MCF 10A (cell line): ENCODE measurements at regions not wholly inside any gene's neighbourhood (a gene's known extent, or its start where the extent isn't known, plus 50 kb on each side); places are given as distances from the start of the nearest gene placed in this dataset.

Source experiments
- BruUV-seq: library from RNA; stranded (reverse); fragments of 400-500 nt; replicated peaks from 2 replicates; lab custom pipeline; 2021; lab: Mats Ljungman, UMichigan
- CTCF ChIA-PET: fragments of 300-600 bp; sonication (Branson Sonifier 250); formaldehyde crosslinking; extraction: SDS; loops from one replicate; lab custom pipeline; 2021; ENCODE audit warnings: antibody characterized with exemption, inconsistent platforms; lab: Yijun Ruan, JAX
- POLR2A ChIA-PET: fragments of 300-600, 350-650 bp; sonication (Branson Sonifier 250); formaldehyde crosslinking; extraction: SDS; loops from one replicate; lab custom pipeline; 2020; ENCODE audit warnings: antibody characterized with exemption, inconsistent platforms; lab: Yijun Ruan, JAX
- DNase-seq: peaks from one replicate; pipeline ENCODE4 v3.0.0-alpha.2; 2018; ENCODE audit not compliant: unreplicated experiment
- H3K27ac Mint-ChIP-seq: one replicate; pipeline ENCODE4 v1.8.0; 2022; ENCODE audit warnings: mild to moderate bottlenecking, low read depth, mixed read lengths; ENCODE audit not compliant: unreplicated experiment
- H3K27me3 Mint-ChIP-seq: one replicate; pipeline ENCODE4 v1.8.0; 2022; ENCODE audit warnings: mixed read lengths; ENCODE audit not compliant: insufficient read depth, unreplicated experiment
- H3K36me3 Mint-ChIP-seq: one replicate; pipeline ENCODE4 v1.8.0; 2022; ENCODE audit warnings: mild to moderate bottlenecking, moderate library complexity, mixed read lengths; ENCODE audit not compliant: insufficient read depth, unreplicated experiment
- H3K4me1 Mint-ChIP-seq: one replicate; pipeline ENCODE4 v1.8.0; 2022; ENCODE audit warnings: mixed read lengths; ENCODE audit not compliant: insufficient read depth, unreplicated experiment
- H3K4me3 Mint-ChIP-seq: one replicate; pipeline ENCODE4 v1.8.0; 2022; ENCODE audit warnings: mild to moderate bottlenecking, moderate library complexity, mixed read lengths; ENCODE audit not compliant: unreplicated experiment
- H3K9me3 Mint-ChIP-seq: one replicate; pipeline ENCODE4 v1.8.0; 2022; ENCODE audit warnings: mixed read lengths; ENCODE audit not compliant: unreplicated experiment
- intact Hi-C: fragments of 100-400 bp; cut with micrococcal nuclease; formaldehyde crosslinking; loops from 2 replicates; pipeline ENCODE4 v1.14.1; 2022
- TF ChIP-seq, protein P1 (sequence below): fragments of 200-600 bp; IDR thresholded peaks from one replicate; pipeline ENCODE4 v1.8.0; 2022; ENCODE audit warnings: antibody characterized with exemption, mild to moderate bottlenecking; ENCODE audit not compliant: unreplicated experiment

DNA sequence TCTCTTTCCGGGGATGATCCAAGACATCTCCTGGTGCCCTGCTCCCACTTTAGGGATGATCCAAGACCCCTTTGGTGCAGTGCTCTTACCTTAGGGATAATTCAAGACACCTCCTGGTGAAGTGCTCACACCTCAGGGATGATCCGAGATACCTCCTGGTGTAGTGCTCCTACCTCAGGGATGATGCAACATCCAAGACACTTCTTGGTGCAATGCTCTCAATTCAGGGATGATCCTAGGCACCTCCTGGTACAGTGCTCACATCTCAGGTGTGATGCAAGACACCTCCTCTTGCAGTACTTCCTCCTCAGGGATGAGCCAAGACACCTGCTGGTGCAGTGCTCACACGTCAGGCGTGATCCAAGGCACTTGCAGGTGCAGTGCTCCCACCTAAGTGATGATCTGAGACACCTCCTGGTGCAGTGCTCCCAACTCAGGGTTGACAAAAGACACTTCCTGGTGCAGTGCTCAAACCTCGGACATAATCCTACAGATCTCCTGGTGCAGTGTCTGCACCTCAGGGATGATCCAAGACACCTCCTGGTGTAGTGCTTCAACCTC lies 122.3 kb downstream of the ASB1 start:
- Mint-ChIP-seq H3K4me3 (no peak overlapping the region), H3K27ac (no peak overlapping the region), H3K4me1 (no peaks in the 10 kb centered on the region), H3K9me3 (peaks cover 7% of the 10 kb centered on the region), H3K27me3 (no peaks in the 10 kb centered on the region), H3K36me3 (no peaks in the 10 kb centered on the region)
- ChIA-PET POLR2A (no interaction called here), CTCF (no interaction called here)
- no TSS peak for BruUV-seq
- TF ChIP-seq, protein P1, sequence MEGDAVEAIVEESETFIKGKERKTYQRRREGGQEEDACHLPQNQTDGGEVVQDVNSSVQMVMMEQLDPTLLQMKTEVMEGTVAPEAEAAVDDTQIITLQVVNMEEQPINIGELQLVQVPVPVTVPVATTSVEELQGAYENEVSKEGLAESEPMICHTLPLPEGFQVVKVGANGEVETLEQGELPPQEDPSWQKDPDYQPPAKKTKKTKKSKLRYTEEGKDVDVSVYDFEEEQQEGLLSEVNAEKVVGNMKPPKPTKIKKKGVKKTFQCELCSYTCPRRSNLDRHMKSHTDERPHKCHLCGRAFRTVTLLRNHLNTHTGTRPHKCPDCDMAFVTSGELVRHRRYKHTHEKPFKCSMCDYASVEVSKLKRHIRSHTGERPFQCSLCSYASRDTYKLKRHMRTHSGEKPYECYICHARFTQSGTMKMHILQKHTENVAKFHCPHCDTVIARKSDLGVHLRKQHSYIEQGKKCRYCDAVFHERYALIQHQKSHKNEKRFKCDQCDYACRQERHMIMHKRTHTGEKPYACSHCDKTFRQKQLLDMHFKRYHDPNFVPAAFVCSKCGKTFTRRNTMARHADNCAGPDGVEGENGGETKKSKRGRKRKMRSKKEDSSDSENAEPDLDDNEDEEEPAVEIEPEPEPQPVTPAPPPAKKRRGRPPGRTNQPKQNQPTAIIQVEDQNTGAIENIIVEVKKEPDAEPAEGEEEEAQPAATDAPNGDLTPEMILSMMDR, result no peak
- intact Hi-C loops, result no loop called here
- no peak for DNase-seq

- no peaks in the 10 kb centered on the region for H3K27me3 Mint-ChIP-seq
- H3K27ac Mint-ChIP-seq, result no peak overlapping the region
Observed at GRCh38 chr2:238549866-238550265, 123.1 kb downstream of the ASB1 start.

DNA sequence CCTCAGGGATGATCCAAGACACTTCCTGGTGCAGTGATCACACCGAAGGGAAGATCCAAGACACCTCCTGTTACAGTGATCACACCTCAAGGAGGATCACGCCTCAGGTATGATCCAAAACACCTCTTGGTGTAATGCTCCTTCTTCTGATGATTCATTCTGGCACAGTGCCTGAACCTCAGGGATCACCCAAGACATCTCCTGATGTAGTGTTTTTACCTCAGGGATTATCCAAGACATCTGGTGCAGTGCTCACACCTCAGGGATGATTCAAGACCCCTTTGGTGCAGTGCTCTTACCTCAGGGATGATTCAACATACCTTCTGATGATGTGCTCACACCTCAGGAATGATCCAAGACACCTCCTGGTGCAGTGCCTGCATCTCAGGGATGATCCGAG lies 124.4 kb downstream of the ASB1 start:
- intact Hi-C loops, result no loop called here
- Mint-ChIP-seq H3K4me1 (no peaks in the 10 kb centered on the region), H3K27ac (no peak overlapping the region), H3K4me3 (no peak overlapping the region), H3K27me3 (peaks cover 5% of the 10 kb centered on the region), H3K36me3 (no peaks in the 10 kb centered on the region), H3K9me3 (peaks cover 7% of the 10 kb centered on the region)
- POLR2A ChIA-PET, result no interaction called here
- peak; percentile 60 for DNase-seq
- TF ChIP-seq, protein P1, result no peak
- BruUV-seq, result no TSS peak
- CTCF ChIA-PET, result no interaction called here

More at GRCh38 chr2:238549866-238550265, 123.1 kb downstream of the ASB1 start:
- no peak overlapping the region for H3K4me3 Mint-ChIP-seq
- intact Hi-C loops, result no loop called here
- ChIA-PET CTCF (no interaction called here), POLR2A (no interaction called here)
- no peak for DNase-seq
- peaks cover 7% of the 10 kb centered on the region for H3K9me3 Mint-ChIP-seq
- TF ChIP-seq, protein P1, result no peak
- no peaks in the 10 kb centered on the region for H3K4me1 Mint-ChIP-seq
- no TSS peak for BruUV-seq
- H3K36me3 Mint-ChIP-seq, result no peaks in the 10 kb centered on the region

- Mint-ChIP-seq H3K9me3 (peaks cover 7% of the 10 kb centered on the region), H3K36me3 (peaks cover 5% of the 10 kb centered on the region), H3K4me3 (no peak overlapping the region), H3K4me1 (no peaks in the 10 kb centered on the region), H3K27ac (no peak overlapping the region), H3K27me3 (peaks cover 11% of the 10 kb centered on the region)
- BruUV-seq, result no TSS peak
- CTCF ChIA-PET, result no interaction called here
- POLR2A ChIA-PET, result no interaction called here
- DNase-seq, result no peak
- TF ChIP-seq, protein P1, result no peak
- intact Hi-C loops, result no loop called here
Observed at GRCh38 chr2:238552226-238552625, 125.5 kb downstream of the ASB1 start.
